Activated CD8-positive, alpha-beta T cell treated with anti-CD3 and anti-CD28 coated beads for 36 hours (primary cell): ENCODE measurements at regions not wholly inside any gene's neighbourhood (a gene's known extent, or its start where the extent isn't known, plus 50 kb on each side); places are given as distances from the start of the nearest gene placed in this dataset.

ENCODE experiments used
- ATAC-seq: fragments of 200-7000 bp; cut with Tn5 transposase; one replicate; pipeline ENCODE4 v1.10.0; 2021; ENCODE audit warnings: mild to moderate bottlenecking, moderate library complexity
- CTCF ChIA-PET: fragments of 350-600 bp; sonication (Branson Sonifier 250); formaldehyde crosslinking; loops from one replicate; lab custom pipeline; 2021; ENCODE audit warnings: antibody characterized with exemption; lab: Charles Lee
- POLR2A ChIA-PET: fragments of 350-600 bp; sonication (Branson Sonifier 250); formaldehyde crosslinking; loops from one replicate; lab custom pipeline; 2021; ENCODE audit warnings: antibody characterized with exemption; lab: Charles Lee
- DNase-seq: peaks from one replicate; pipeline ENCODE4 v3.0.0-alpha.2; 2020
- H3K27ac Mint-ChIP-seq: one replicate; pipeline ENCODE4 v1.8.0; 2021; ENCODE audit warnings: mild to moderate bottlenecking, mixed read lengths
- H3K27me3 Mint-ChIP-seq: one replicate; pipeline ENCODE4 v1.8.0; 2021; ENCODE audit warnings: mixed read lengths
- H3K36me3 Mint-ChIP-seq: one replicate; pipeline ENCODE4 v1.8.0; 2021; ENCODE audit warnings: low read depth, mixed read lengths
- H3K4me1 Mint-ChIP-seq: one replicate; pipeline ENCODE4 v1.8.0; 2021; ENCODE audit warnings: low read depth, mixed read lengths
- H3K4me3 Mint-ChIP-seq: one replicate; pipeline ENCODE4 v1.8.0; 2021; ENCODE audit warnings: mild to moderate bottlenecking, moderate library complexity, mixed read lengths
- H3K9me3 Mint-ChIP-seq: one replicate; pipeline ENCODE4 v1.8.0; 2021; ENCODE audit warnings: mixed read lengths
- intact Hi-C: fragments of 100-400 bp; cut with micrococcal nuclease; formaldehyde crosslinking; loops from one replicate; pipeline ENCODE4 v1.10.0; 2022
- TF ChIP-seq, protein P1 (sequence below): fragments of 200-600 bp; IDR thresholded peaks from one replicate; pipeline ENCODE4 v1.8.0; 2022; ENCODE audit warnings: antibody characterized with exemption, mild to moderate bottlenecking

DNA sequence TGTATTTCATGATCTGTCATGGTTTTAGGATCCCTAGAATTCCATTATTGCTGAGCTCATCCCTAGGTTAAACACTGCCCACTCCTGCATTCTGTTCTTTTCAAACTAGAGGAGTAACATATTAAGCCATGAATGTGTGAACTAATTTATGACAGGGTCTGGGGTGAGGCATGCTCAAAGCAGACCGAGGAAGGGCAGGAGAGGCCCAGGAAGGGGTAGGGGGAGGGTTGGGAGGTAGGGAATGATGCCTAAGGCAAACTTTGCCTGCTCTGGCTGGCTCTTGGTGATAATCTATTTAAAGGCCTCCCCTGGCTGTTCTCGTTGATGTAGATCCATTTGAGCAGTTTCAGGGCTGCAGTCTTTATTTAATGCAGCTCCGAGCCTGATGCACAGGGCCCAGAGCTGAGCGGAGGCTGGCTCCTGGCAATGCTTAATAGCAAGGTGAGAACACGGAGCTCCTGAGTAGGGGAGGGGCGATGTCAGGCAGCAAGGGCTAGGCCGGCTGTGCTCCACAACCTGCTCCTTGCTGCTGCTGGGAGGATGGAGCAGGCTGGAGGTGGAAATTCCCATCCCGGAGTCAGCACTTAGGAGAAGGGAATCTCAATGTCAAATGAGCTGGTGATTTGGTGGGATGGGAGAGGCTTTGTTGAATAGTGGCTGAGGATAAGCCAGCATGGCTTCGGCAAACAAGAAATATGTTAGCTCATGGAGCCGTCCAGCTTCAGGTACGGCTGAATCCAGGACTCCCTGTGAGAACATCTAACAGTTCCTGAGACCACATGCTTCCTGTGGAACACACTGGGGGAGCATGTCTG lies 73.2 kb upstream of the UNC5A start:
- POLR2A ChIA-PET, result no interaction called here

DNA sequence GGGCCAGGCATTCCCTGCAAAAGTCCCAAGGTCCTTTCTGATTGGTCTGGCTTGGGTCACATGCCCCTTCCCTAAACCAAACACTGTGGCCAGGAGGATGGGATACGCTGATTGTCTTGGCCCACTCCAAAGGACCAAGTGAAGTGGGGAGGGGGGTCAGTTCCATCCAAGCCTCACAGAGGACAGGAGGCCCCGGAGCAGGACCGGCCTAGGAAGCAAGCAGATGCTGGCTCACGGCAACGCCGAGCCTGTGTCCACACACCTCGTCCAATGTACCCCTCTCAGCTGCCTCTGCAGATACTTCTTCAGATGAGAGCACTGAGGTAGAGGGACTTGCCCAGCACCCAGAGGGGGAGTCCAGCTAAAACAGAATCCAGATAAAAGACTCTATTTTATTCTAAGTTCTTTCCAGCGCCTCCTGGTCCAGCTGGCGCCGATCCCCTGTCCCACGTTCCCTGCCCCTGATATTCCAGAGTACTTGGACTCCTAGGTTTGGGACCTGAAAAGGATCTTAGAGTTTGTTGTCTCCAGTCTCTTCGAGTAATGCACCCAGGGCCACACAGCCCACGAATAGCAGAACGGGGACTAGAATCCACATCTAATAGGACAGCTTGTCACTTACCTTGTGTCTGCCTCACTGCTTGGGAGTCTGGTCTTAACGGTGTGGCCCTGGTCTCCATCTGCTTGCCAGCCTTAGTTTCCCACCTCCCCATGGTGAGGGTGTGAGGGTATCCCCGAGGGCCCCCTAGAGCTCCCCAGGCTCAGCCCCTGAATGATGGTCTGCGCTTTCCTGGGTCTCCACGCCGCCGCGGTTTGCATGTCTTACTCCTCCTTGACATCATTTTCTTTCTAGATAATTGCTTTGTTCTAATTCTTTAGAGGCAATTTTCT lies 72.4 kb upstream of the UNC5A start:
- ChIA-PET CTCF (interaction anchor here (2.5 kb wide), 1 partner anchor 77 kb away, joined by 9 read pairs; no protein-coding TSS in a partner anchor), POLR2A (no interaction called here)
- no peaks in the 10 kb centered on the region for H3K4me1 Mint-ChIP-seq
- TF ChIP-seq, protein P1, sequence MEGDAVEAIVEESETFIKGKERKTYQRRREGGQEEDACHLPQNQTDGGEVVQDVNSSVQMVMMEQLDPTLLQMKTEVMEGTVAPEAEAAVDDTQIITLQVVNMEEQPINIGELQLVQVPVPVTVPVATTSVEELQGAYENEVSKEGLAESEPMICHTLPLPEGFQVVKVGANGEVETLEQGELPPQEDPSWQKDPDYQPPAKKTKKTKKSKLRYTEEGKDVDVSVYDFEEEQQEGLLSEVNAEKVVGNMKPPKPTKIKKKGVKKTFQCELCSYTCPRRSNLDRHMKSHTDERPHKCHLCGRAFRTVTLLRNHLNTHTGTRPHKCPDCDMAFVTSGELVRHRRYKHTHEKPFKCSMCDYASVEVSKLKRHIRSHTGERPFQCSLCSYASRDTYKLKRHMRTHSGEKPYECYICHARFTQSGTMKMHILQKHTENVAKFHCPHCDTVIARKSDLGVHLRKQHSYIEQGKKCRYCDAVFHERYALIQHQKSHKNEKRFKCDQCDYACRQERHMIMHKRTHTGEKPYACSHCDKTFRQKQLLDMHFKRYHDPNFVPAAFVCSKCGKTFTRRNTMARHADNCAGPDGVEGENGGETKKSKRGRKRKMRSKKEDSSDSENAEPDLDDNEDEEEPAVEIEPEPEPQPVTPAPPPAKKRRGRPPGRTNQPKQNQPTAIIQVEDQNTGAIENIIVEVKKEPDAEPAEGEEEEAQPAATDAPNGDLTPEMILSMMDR, result no peak
- intact Hi-C loops, result no loop called here
- no peak overlapping the region for H3K27ac Mint-ChIP-seq
- H3K36me3 Mint-ChIP-seq, result no peaks in the 10 kb centered on the region
- H3K4me3 Mint-ChIP-seq, result no peak overlapping the region
- DNase-seq (no peak), ATAC-seq (no peak)
- no peaks in the 10 kb centered on the region for H3K9me3 Mint-ChIP-seq
- H3K27me3 Mint-ChIP-seq, result peaks cover 40% of the 10 kb centered on the region

More for the DNA sequence above, 73.2 kb upstream of the UNC5A start:
- Mint-ChIP-seq H3K4me3 (no peak overlapping the region), H3K27me3 (peaks cover 34% of the 10 kb centered on the region), H3K4me1 (no peaks in the 10 kb centered on the region), H3K9me3 (no peaks in the 10 kb centered on the region), H3K36me3 (no peaks in the 10 kb centered on the region), H3K27ac (no peak overlapping the region)
- CTCF ChIA-PET, result interaction anchor here (2.5 kb wide), 1 partner anchor 76 kb away, joined by 9 read pairs; no protein-coding TSS in a partner anchor
- intact Hi-C loops, result no loop called here
- ATAC-seq, result no peak
- DNase-seq, result no peak
- TF ChIP-seq, protein P1, result no peak

DNA sequence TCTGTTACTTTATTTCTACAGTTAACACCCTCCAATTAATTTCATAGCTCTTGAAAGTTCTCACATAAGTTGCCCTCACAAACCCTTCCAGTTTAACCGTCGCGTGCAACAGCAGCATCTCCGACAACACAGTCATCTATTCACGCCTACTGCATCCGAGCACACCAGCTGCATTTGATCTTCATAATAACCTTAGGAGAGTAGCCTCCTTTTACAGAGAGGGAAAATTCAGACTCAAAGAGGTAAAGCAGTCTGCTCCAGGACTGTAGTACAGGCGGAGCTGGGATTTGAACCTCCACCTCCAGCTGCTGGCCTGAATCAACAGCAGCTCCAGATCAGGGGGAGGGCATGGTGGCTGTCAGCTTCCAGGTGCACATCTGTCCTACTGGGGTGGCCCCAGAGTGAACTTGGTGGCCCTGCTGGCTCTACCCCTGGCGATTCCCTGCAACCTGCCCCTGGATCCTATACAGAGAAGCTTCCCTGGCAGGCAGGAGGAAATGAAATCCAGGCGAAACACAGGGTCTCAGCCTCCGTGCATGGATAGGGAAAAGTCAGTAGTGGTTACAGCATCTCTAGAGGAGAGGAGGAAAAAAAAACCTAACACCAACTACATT lies 71.6 kb upstream of the UNC5A start:
- no peak for ATAC-seq
- Mint-ChIP-seq H3K36me3 (no peaks in the 10 kb centered on the region), H3K9me3 (no peaks in the 10 kb centered on the region), H3K4me3 (no peak overlapping the region), H3K27ac (no peak overlapping the region), H3K27me3 (peaks cover 43% of the 10 kb centered on the region), H3K4me1 (peaks cover 2% of the 10 kb centered on the region)
- DNase-seq, result no peak
- TF ChIP-seq, protein P1, result no peak
- ChIA-PET POLR2A (no interaction called here), CTCF (interaction anchor here (1.0 to 2.5 kb wide), 2 partner anchors 78 to 80 kb away, joined by 5 to 9 read pairs; no protein-coding TSS in a partner anchor)
- intact Hi-C loops, result no loop called here

DNA sequence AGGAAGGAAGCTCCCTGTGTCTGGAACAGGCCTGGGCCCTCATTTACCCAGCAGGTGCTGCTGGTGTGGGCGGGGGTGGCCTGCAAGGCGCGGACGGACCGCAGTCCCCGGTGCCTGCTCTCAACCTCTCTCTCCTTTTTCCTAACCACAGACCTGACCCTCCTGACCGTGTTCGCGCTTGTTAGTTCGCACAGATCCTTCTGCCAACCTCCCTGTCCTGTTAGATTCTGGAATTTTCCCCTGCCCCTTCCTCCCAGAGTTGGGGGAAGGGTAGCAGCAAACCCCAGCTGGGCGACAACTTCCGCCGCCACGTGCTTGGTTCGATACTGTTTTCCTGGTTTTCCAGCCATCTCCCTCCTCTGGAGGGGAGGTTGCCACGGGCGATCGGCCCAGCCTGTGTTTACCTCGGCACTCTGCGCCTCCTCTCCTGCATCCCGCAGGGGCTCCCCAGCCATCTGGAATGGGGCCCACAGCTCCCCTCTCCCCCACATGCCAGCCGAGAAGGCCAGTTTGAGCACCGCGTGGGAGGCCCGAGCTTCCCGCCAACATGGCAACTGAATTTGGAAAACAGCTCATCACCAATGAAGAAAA lies 70.8 kb upstream of the UNC5A start:
- intact Hi-C loops, result no loop called here
- no peaks in the 10 kb centered on the region for H3K36me3 Mint-ChIP-seq
- TF ChIP-seq, protein P1, result no peak
- no peak overlapping the region for H3K4me3 Mint-ChIP-seq
- peaks cover 51% of the 10 kb centered on the region for H3K27me3 Mint-ChIP-seq
- H3K4me1 Mint-ChIP-seq, result peaks cover 8% of the 10 kb centered on the region
- ChIA-PET CTCF (interaction anchor here (1.0 kb wide), 1 partner anchor 80 kb away, joined by 5 read pairs; no protein-coding TSS in a partner anchor), POLR2A (no interaction called here)
- no peak for DNase-seq
- no peaks in the 10 kb centered on the region for H3K9me3 Mint-ChIP-seq
- H3K27ac Mint-ChIP-seq, result no peak overlapping the region
- no peak for ATAC-seq
